ENCODE measurements at regions not wholly inside any gene's neighbourhood (a gene's known extent, or its start where the extent isn't known, plus 50 kb on each side); places are given as distances from the start of the nearest gene placed in this dataset.

GRCh38 chr6:97557355-97557754 lies 274.3 kb upstream of the MMS22L start:
- DNase-seq (ENCODE audit: extremely low read depth in 1 of 2, low read depth in 1 of 2): no peak

GRCh38 chr6:97563529-97563928 lies 280.5 kb upstream of the MMS22L start:
- no peak for DNase-seq (ENCODE audit: extremely low read depth in 1 of 2, low read depth in 1 of 2)

GRCh38 chr6:97572943-97573342 lies 289.9 kb upstream of the MMS22L start:
- DNase-seq (ENCODE audit: extremely low read depth in 1 of 2, low read depth in 1 of 2): no peak

- no peak for DNase-seq (ENCODE audit: extremely low read depth in 1 of 2, low read depth in 1 of 2)
These were observed 303.3 kb upstream of the MMS22L start for GRCh38 chr6:97586344-97586743.

GRCh38 chr6:97591955-97592354 lies 308.9 kb upstream of the MMS22L start:
- no peak for DNase-seq (ENCODE audit: extremely low read depth in 1 of 2, low read depth in 1 of 2)

GRCh38 chr6:97594844-97595243 lies 311.8 kb upstream of the MMS22L start:
- no peak for DNase-seq (ENCODE audit: extremely low read depth in 1 of 2, low read depth in 1 of 2)

GRCh38 chr6:97621111-97621510 lies 338.1 kb upstream of the MMS22L start:
- no peak for DNase-seq (ENCODE audit: extremely low read depth in 1 of 2, low read depth in 1 of 2)

- no peak for DNase-seq (ENCODE audit: extremely low read depth in 1 of 2, low read depth in 1 of 2)
These were observed 343.8 kb upstream of the MMS22L start for GRCh38 chr6:97626671-97627441.

GRCh38 chr6:97629180-97629579 lies 346.2 kb upstream of the MMS22L start:
- no peak for DNase-seq (ENCODE audit: extremely low read depth in 1 of 2, low read depth in 1 of 2)

GRCh38 chr6:97630604-97631003 lies 347.6 kb upstream of the MMS22L start:
- DNase-seq (ENCODE audit: extremely low read depth in 1 of 2, low read depth in 1 of 2): no peak

GRCh38 chr6:97632341-97632740 lies 349.3 kb upstream of the MMS22L start:
- DNase-seq (ENCODE audit: extremely low read depth in 1 of 2, low read depth in 1 of 2): no peak

- no peak for DNase-seq (ENCODE audit: extremely low read depth in 1 of 2, low read depth in 1 of 2)
These were observed 356.7 kb upstream of the MMS22L start for GRCh38 chr6:97639702-97640101.

- DNase-seq (ENCODE audit: extremely low read depth in 1 of 2, low read depth in 1 of 2): no peak
These were observed 361.3 kb upstream of the MMS22L start for GRCh38 chr6:97644353-97644752.

- no peak for DNase-seq (ENCODE audit: extremely low read depth in 1 of 2, low read depth in 1 of 2)
These were observed 362.7 kb upstream of the MMS22L start for GRCh38 chr6:97645757-97646156.

GRCh38 chr6:97653076-97653475 lies 370.1 kb upstream of the MMS22L start:
- DNase-seq (ENCODE audit: extremely low read depth in 1 of 2, low read depth in 1 of 2): no peak

GRCh38 chr6:97653517-97653916 lies 370.5 kb upstream of the MMS22L start:
- DNase-seq (ENCODE audit: extremely low read depth in 1 of 2, low read depth in 1 of 2): no peak

GRCh38 chr6:97654674-97655073 lies 371.7 kb upstream of the MMS22L start:
- no peak for DNase-seq (ENCODE audit: extremely low read depth in 1 of 2, low read depth in 1 of 2)

GRCh38 chr6:97656236-97656635 lies 373.2 kb upstream of the MMS22L start:
- DNase-seq (ENCODE audit: extremely low read depth in 1 of 2, low read depth in 1 of 2): no peak

GRCh38 chr6:97656706-97657350 lies 373.8 kb upstream of the MMS22L start:
- DNase-seq (ENCODE audit: extremely low read depth in 1 of 2, low read depth in 1 of 2): no peak

- no peak for DNase-seq (ENCODE audit: extremely low read depth in 1 of 2, low read depth in 1 of 2)
These were observed 375.1 kb upstream of the MMS22L start for GRCh38 chr6:97658090-97658489.

GRCh38 chr6:97663252-97663651 lies 380.2 kb upstream of the MMS22L start:
- no peak for DNase-seq (ENCODE audit: extremely low read depth in 1 of 2, low read depth in 1 of 2)

GRCh38 chr6:97665446-97665845 lies 382.4 kb upstream of the MMS22L start:
- no peak for DNase-seq (ENCODE audit: extremely low read depth in 1 of 2, low read depth in 1 of 2)

- no peak for DNase-seq (ENCODE audit: extremely low read depth in 1 of 2, low read depth in 1 of 2)
These were observed 383.9 kb upstream of the MMS22L start for GRCh38 chr6:97666889-97667288.
